ENCODE measurements at regions not wholly inside any gene's neighbourhood (a gene's known extent, or its start where the extent isn't known, plus 50 kb on each side); places are given as distances from the start of the nearest gene placed in this dataset.

GRCh38 chr7:49014870-49015269 lies 90.5 kb downstream of the CDC14C start:
- TF ChIP-seq EZH2 (IDR thresholded peaks at IDR 0.05; ENCODE audit: borderline replicate concordance, low read length) (no peak), CTCF (IDR thresholded peaks at IDR 0.05; ENCODE audit: low read length) (no peak)

All from OCI-LY1 (cell line).